Ovary (tissue), 3 donors: ENCODE measurements at regions not wholly inside any gene's neighbourhood (a gene's known extent, or its start where the extent isn't known, plus 50 kb on each side); places are given as distances from the start of the nearest gene placed in this dataset.

Experiments
- CTCF ChIP-seq, 3 donors: fragments of 450-650 bp in 2 of 3; fragments of 200-600 bp in 1 of 3; IDR thresholded peaks; one replicate each; pipeline versions ENCODE4 v1.5.1 to v1.8.0; 2016 to 2022; ENCODE audit warnings: antibody characterized with exemption in 3 of 3, mild to moderate bottlenecking in 1 of 3
- EP300 ChIP-seq: sonication (generic); formaldehyde crosslinking; IDR thresholded peaks from one replicate; pipeline ENCODE4 v1.6.1; 2017; ENCODE audit warnings: antibody characterized with exemption
- POLR2A ChIP-seq: fragments of 450-650 bp; IDR thresholded peaks from one replicate; pipeline ENCODE4 v1.6.1; 2017; ENCODE audit warnings: antibody characterized with exemption, mild to moderate bottlenecking, moderate library complexity
- donor health status: DM: no; HTN: no; CAD: no.

GRCh38 chr1:112840631-112841624 lies 115.1 kb downstream of the SLC16A1 start:
- TF ChIP-seq CTCF (IDR thresholded peaks at IDR 0.05) (no peak), POLR2A (no peak), EP300 (no peak)
